Ovary (tissue), 3 donors: ENCODE measurements at regions not wholly inside any gene's neighbourhood (a gene's known extent, or its start where the extent isn't known, plus 50 kb on each side); places are given as distances from the start of the nearest gene placed in this dataset.

ENCODE experiments used
- CTCF ChIP-seq, 3 donors: fragments of 450-650 bp in 2 of 3; fragments of 200-600 bp in 1 of 3; IDR thresholded peaks; one replicate each; pipeline versions ENCODE4 v1.5.1 to v1.8.0; 2016 to 2022; ENCODE audit warnings: antibody characterized with exemption in 3 of 3, mild to moderate bottlenecking in 1 of 3
- EP300 ChIP-seq: sonication (generic); formaldehyde crosslinking; IDR thresholded peaks from one replicate; pipeline ENCODE4 v1.6.1; 2017; ENCODE audit warnings: antibody characterized with exemption
- POLR2A ChIP-seq: fragments of 450-650 bp; IDR thresholded peaks from one replicate; pipeline ENCODE4 v1.6.1; 2017; ENCODE audit warnings: antibody characterized with exemption, mild to moderate bottlenecking, moderate library complexity
- donor health status: DM: no; HTN: no; CAD: no.

GRCh38 chr1:229768232-229768631 lies 142.2 kb downstream of the URB2 start:
- TF ChIP-seq POLR2A (no peak), CTCF (IDR thresholded peaks at IDR 0.05) (no peak), EP300 (no peak)
